Prostate gland (tissue), 2 donors: ENCODE measurements at regions not wholly inside any gene's neighbourhood (a gene's known extent, or its start where the extent isn't known, plus 50 kb on each side); places are given as distances from the start of the nearest gene placed in this dataset.

Source experiments
- POLR2A ChIP-seq: fragments of 450-650 bp; IDR thresholded peaks from one replicate; pipeline ENCODE4 v1.6.1; 2016; ENCODE audit warnings: antibody characterized with exemption, mild to moderate bottlenecking
- POLR2AphosphoS5 ChIP-seq: sonication (generic); formaldehyde crosslinking; IDR thresholded peaks from one replicate; pipeline ENCODE4 v1.6.1; 2017; ENCODE audit warnings: antibody characterized with exemption
- TF ChIP-seq, protein P1 (sequence below), 4 experiments: fragments of 200-600 bp in 2 of 4; fragments of 450-650 bp in 2 of 4; sonication (generic) in 2 of 4; IDR thresholded peaks; 1 replicate in 3 of 4; 2 replicates in 1 of 4; pipeline ENCODE4 v1.5.1; 2016 to 2019; ENCODE audit warnings: antibody characterized with exemption in 4 of 4, mild to moderate bottlenecking in 2 of 4, moderate library complexity in 2 of 4

DNA sequence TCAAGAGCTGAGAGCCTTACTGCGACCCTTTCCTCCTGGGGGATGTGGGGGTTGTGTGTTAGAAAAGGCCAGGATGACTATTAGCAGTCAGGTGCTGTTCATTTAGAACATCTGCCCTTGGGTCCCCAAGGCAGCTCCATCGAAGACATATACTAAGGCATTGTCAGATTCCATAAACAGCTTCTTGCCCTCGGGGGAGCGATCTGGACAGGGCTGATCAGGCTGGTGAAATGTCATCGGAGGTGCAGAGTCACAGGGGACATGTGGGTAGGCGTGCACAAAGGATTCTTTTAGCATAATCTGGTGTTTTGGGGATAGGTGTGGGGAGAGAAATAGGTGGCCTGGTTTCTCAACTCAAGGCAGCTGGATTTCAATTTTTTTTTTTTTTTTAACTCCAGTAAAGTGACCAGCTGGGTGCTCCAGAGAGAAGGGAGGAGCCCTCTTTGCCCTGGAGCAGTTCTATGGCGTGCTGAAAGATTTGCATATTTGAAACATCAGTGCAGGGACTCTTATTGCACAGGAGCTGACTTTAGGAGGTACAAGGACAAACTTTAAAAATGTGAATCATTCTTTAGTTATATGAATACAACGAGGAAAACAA lies 160.1 kb downstream of the SUDS3 start:
- TF ChIP-seq POLR2AphosphoS5 (no peak), POLR2A (no peak)
- TF ChIP-seq, protein P1, sequence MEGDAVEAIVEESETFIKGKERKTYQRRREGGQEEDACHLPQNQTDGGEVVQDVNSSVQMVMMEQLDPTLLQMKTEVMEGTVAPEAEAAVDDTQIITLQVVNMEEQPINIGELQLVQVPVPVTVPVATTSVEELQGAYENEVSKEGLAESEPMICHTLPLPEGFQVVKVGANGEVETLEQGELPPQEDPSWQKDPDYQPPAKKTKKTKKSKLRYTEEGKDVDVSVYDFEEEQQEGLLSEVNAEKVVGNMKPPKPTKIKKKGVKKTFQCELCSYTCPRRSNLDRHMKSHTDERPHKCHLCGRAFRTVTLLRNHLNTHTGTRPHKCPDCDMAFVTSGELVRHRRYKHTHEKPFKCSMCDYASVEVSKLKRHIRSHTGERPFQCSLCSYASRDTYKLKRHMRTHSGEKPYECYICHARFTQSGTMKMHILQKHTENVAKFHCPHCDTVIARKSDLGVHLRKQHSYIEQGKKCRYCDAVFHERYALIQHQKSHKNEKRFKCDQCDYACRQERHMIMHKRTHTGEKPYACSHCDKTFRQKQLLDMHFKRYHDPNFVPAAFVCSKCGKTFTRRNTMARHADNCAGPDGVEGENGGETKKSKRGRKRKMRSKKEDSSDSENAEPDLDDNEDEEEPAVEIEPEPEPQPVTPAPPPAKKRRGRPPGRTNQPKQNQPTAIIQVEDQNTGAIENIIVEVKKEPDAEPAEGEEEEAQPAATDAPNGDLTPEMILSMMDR (IDR thresholded peaks at IDR 0.05): no peak
